Brain microvascular endothelial cell (primary cell): ENCODE measurements at regions not wholly inside any gene's neighbourhood (a gene's known extent, or its start where the extent isn't known, plus 50 kb on each side); places are given as distances from the start of the nearest gene placed in this dataset.

Experiments used
- DNase-seq: peaks from one replicate; pipeline ENCODE4 v3.0.0-alpha.2; 2020
- H3K27ac ChIP-seq: fragments of 250-450 bp; sonication (Bioruptor Pico); 2 replicates; pipeline ENCODE4 v1.5.1; 2020; ENCODE audit warnings: mild to moderate bottlenecking, moderate library complexity
- H3K27me3 ChIP-seq: fragments of 250-450 bp; sonication (Bioruptor Pico); replicated peaks from 2 replicates; pipeline ENCODE4 v1.5.1; 2020; ENCODE audit warnings: mild to moderate bottlenecking
- H3K36me3 ChIP-seq: fragments of 250-450 bp; sonication (Bioruptor Pico); replicated peaks from 2 replicates; pipeline ENCODE4 v1.5.1; 2020; ENCODE audit warnings: mild to moderate bottlenecking
- H3K4me3 ChIP-seq: 2 replicates; pipeline ENCODE4 v1.5.1; 2011; ENCODE audit warnings: low read depth, mild to moderate bottlenecking, control low read depth, low read length, moderate library complexity
- in situ Hi-C: cut with HindIII; loops from 2 replicates; pipeline ENCODE4 v1.10.0; 2017; ENCODE audit warnings: low sequenced_read_pairs, low pct_ligation_motif_present
- TF ChIP-seq, protein P1 (sequence below): IDR thresholded peaks from 2 replicates; pipeline ENCODE4 v1.5.1; 2011; ENCODE audit warnings: low read depth, mild to moderate bottlenecking, moderate library complexity, low read length, control low read depth, inconsistent platforms; ENCODE audit errors: missing control alignments

DNA sequence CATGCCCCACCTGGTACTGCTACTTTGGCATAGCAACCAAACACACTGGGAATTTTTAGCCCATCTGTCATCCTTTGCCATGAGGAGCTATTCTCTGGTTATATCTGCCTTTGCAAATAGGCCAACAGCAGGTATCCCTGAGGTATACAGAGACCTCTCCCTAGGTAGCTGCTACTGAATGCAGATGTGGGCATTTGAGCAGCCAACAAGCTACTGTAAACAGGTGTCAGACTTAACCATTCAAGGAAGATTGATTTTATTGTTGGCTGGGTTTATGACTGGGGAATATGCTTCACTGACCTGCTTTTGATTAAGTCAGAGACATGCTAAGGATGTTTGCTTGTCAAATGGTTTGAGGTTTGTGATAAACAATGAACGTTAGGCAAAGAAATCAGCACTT, 183.2 kb downstream of the OXSM start:
- DNase-seq = no peak

DNA sequence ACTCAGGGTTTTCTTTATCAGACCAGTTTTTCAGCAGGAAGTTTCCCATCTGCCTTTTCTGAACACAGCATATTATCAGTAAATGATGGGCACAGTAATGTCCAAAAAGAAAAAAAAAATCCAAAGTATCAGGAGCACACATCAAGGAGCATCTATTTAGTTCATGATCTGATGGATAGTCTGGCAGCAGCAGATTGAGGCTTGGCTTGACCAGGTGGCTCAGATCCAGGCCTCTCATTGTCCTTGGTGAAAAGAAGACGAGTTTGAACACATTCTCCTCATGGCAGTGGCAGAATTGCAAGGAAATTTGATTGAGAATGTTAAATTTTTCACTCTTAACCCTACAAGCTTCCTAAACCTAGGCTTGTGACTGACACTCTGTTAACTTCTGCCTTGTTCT, 192.9 kb downstream of the OXSM start:
- TF ChIP-seq, protein P1, sequence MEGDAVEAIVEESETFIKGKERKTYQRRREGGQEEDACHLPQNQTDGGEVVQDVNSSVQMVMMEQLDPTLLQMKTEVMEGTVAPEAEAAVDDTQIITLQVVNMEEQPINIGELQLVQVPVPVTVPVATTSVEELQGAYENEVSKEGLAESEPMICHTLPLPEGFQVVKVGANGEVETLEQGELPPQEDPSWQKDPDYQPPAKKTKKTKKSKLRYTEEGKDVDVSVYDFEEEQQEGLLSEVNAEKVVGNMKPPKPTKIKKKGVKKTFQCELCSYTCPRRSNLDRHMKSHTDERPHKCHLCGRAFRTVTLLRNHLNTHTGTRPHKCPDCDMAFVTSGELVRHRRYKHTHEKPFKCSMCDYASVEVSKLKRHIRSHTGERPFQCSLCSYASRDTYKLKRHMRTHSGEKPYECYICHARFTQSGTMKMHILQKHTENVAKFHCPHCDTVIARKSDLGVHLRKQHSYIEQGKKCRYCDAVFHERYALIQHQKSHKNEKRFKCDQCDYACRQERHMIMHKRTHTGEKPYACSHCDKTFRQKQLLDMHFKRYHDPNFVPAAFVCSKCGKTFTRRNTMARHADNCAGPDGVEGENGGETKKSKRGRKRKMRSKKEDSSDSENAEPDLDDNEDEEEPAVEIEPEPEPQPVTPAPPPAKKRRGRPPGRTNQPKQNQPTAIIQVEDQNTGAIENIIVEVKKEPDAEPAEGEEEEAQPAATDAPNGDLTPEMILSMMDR = no peak
- no peaks in the 10 kb centered on the region for H3K36me3 ChIP-seq
- H3K27ac ChIP-seq = no peak overlapping the region
- no peaks in the 10 kb centered on the region for H3K27me3 ChIP-seq
- no peak overlapping the region for H3K4me3 ChIP-seq
- no peak for DNase-seq
- in situ Hi-C loops = no loop called here

More for the DNA sequence above, 183.2 kb downstream of the OXSM start:
- Histone ChIP-seq H3K27me3 (no peaks in the 10 kb centered on the region), H3K36me3 (no peaks in the 10 kb centered on the region), H3K27ac (no peak overlapping the region), H3K4me3 (no peak overlapping the region)
- in situ Hi-C loops = no loop called here
- TF ChIP-seq, protein P1 = no peak

DNA sequence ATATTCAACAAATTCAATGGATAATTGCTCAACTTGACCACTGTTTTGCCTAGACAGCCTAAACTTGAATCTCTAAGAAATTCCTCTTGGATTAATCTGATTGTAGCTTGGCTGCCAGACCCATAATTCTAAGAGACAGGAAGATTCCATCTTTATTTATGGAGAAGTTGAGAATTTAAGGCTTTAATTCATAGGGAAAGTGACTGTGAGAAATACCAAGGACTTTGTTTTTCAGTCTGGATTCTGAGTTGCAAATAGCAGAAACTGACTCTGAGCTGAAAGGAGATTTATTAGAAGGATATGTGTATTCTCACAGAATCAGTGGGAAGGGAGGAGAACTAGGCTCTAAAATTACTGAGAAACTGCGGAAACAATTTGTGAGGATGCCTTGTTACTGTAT, 195.7 kb downstream of the OXSM start:
- H3K36me3 ChIP-seq = no peaks in the 10 kb centered on the region
- TF ChIP-seq, protein P1 = no peak
- in situ Hi-C loops = no loop called here
- no peak for DNase-seq
- no peak overlapping the region for H3K4me3 ChIP-seq
- no peaks in the 10 kb centered on the region for H3K27me3 ChIP-seq
- no peak overlapping the region for H3K27ac ChIP-seq

DNA sequence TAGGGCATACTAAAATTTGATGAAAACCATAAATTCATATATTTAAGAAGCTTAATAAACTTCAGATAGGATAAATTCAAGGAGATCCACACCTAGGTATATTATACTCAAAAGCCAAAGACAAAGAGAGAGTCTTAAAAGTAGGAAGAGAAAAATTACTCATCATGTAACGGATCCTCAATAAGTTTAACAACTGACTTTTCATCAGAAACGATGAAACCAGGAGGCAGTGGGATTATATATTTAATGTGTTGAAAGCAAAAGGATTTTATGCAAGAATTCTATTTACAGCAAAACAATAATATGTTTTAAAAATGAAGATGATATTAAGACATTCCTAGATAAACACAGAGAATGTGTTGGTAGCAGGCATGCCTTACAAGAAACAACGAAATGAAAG, 202.7 kb downstream of the OXSM start:
- TF ChIP-seq, protein P1 = no peak
- Histone ChIP-seq H3K4me3 (no peak overlapping the region), H3K36me3 (no peaks in the 10 kb centered on the region), H3K27ac (no peak overlapping the region), H3K27me3 (no peaks in the 10 kb centered on the region)
- DNase-seq = no peak
- in situ Hi-C loops = no loop called here

DNA sequence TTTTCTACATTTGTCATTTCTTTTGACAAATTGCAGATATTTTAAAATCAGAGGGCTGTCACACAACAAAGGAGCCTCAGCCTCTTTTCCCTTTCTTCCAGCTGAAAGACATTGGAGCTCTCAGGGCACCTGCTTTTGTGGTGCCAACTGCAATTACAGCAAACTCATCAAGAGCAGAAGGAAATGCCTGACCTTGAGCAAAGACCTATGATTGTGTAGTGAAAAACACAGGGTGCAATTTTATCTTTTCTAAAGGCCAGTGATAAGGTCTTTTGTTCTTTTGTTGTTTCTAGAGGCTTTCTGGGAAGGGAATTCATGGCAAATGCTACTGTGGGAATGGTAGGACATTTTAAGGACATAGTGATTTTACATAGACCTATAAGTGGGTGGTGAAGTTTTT, 214.3 kb downstream of the OXSM start:
- no peak for DNase-seq
- in situ Hi-C loops = no loop called here
- no peaks in the 10 kb centered on the region for H3K27me3 ChIP-seq

DNA sequence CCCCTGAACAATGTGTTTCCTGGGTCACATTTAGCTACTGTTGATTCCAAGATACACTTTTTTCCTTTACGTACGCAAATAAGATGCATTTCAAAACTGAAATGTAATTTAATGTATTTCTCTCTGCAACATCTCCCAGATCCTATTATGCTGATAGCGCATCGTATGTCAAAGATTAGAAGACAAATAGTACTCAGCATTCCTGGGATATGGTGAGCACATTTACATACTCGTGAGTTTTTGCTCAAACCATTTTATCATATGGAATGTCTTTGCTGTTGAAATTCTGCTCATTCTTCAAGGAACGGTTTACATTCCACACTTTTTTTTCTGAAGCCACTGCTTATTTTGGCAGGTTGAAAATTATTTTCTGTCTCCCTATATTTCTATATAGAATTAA, 221.4 kb downstream of the OXSM start:
- in situ Hi-C loops = no loop called here
- no peak overlapping the region for H3K27ac ChIP-seq
- no peak overlapping the region for H3K4me3 ChIP-seq
- H3K36me3 ChIP-seq = no peaks in the 10 kb centered on the region
- H3K27me3 ChIP-seq = no peaks in the 10 kb centered on the region
- TF ChIP-seq, protein P1 = no peak
- no peak for DNase-seq

More for the DNA sequence above, 214.3 kb downstream of the OXSM start:
- TF ChIP-seq, protein P1 = no peak
- Histone ChIP-seq H3K4me3 (no peak overlapping the region), H3K27ac (no peak overlapping the region), H3K36me3 (no peaks in the 10 kb centered on the region)
